HG03442 (cell line): ENCODE measurements at regions not wholly inside any gene's neighbourhood (a gene's known extent, or its start where the extent isn't known, plus 50 kb on each side); places are given as distances from the start of the nearest gene placed in this dataset.
"Not testable (repeated sequence)": the region's sequence is repeated elsewhere in the genome, so short reads cannot be mapped to it uniquely, and the experiment has no call there.

Experiments
- ATAC-seq: cut with Tn5 transposase; IDR thresholded peaks from one replicate; pipeline ENCODE4 v1.9.1; 2021; ENCODE audit warnings: mild to moderate bottlenecking, moderate library complexity; ENCODE audit not compliant: unreplicated experiment

GRCh38 chr12:9319044-9319841, 111.0 kb upstream of the PZP start:
- no peak for ATAC-seq

GRCh38 chr12:9313479-9313878, 105.3 kb upstream of the PZP start:
- ATAC-seq, result not testable (repeated sequence)

- not testable (repeated sequence) for ATAC-seq
Observed at GRCh38 chr12:9312406-9313392, 104.5 kb upstream of the PZP start.

GRCh38 chr12:9311454-9311853, 103.3 kb upstream of the PZP start:
- ATAC-seq, result not testable (repeated sequence)

GRCh38 chr12:9310645-9311044, 102.5 kb upstream of the PZP start:
- not testable (repeated sequence) for ATAC-seq

- ATAC-seq, result not testable (repeated sequence)
Observed at GRCh38 chr12:9309749-9310148, 101.6 kb upstream of the PZP start.

GRCh38 chr12:9308745-9309144, 100.5 kb upstream of the PZP start:
- peak; percentile 44 for ATAC-seq

GRCh38 chr12:9308163-9308562, 100.0 kb upstream of the PZP start:
- not testable (repeated sequence) for ATAC-seq

GRCh38 chr12:9307255-9307654, 99.1 kb upstream of the PZP start:
- ATAC-seq, result not testable (repeated sequence)

GRCh38 chr12:9306004-9306403, 97.8 kb upstream of the PZP start:
- not testable (repeated sequence) for ATAC-seq

- ATAC-seq, result not testable (repeated sequence)
Observed at GRCh38 chr12:9304540-9304939, 96.3 kb upstream of the PZP start.

GRCh38 chr12:9295872-9296271, 87.7 kb upstream of the PZP start:
- ATAC-seq, result not testable (repeated sequence)

- not testable (repeated sequence) for ATAC-seq
Observed at GRCh38 chr12:9294072-9294620, 86.0 kb upstream of the PZP start.

GRCh38 chr12:9293391-9293790, 85.2 kb upstream of the PZP start:
- not testable (repeated sequence) for ATAC-seq

GRCh38 chr12:9289984-9290383, 81.8 kb upstream of the PZP start:
- ATAC-seq, result not testable (repeated sequence)

GRCh38 chr12:9284724-9285123, 76.5 kb upstream of the PZP start:
- ATAC-seq, result not testable (repeated sequence)

- ATAC-seq, result peak; percentile 40
Observed at GRCh38 chr12:9284197-9284596, 76.0 kb upstream of the PZP start.

GRCh38 chr12:9283346-9284095, 75.3 kb upstream of the PZP start:
- ATAC-seq, result peak; percentile 21

GRCh38 chr12:9276990-9277389, 68.8 kb upstream of the PZP start:
- ATAC-seq, result no peak

GRCh38 chr12:9273276-9273675, 65.1 kb upstream of the PZP start:
- no peak for ATAC-seq
